ENCODE measurements at regions not wholly inside any gene's neighbourhood (a gene's known extent, or its start where the extent isn't known, plus 50 kb on each side); places are given as distances from the start of the nearest gene placed in this dataset.

GRCh38 chr2:173822889-173823542 lies 142.2 kb downstream of the SP3 start:
- DNase-seq (ENCODE audit: low spot score): no peak

GRCh38 chr2:173823543-173823939 lies 141.6 kb downstream of the SP3 start:
- DNase-seq (ENCODE audit: low spot score): no peak

DNA sequence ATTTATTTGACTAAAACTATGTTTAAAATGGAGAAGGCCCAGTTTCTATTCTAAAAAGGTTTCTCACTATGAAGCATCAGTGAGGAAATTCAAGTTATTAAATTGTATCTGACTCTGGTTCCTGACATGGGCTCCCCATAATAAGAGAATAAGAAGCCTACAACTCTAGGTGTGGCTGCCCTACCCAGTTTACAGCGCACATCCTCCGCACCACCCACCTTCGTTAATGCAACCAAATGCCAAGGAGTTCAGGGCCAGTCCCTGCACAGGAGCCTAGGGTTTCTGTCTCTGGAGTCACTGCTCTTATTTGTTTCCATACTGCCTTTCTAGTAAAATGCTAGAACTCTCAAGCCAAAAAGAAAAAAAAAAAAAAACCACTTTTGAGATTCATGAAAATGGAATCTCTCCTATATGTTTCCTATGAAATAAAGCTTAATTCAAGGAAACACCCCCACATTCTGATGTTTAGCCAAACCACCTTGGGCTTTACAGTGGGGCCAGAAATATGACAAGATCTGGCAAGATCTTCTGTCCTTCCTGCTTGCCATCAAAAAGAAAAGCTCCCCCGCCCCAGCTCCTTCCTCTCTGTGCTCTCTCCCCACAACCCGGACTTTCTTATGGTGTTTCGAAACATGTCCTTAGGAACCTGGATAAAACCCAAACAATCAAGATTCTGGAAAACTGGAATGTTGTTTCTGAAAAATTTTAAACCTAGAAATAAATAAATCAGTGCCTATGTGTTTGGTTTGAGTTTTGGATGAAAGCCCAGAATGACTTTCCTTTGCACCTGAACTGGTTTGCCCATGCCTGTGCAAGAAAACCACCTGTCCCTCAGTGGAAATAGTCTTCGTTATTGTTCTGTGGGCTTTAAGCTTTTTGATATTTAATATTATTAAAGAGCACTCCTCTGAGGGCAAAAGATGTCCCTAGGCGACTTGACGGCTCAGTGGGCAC lies 136.7 kb downstream of the SP3 start:
- no peak for DNase-seq (ENCODE audit: low spot score)

DNA sequence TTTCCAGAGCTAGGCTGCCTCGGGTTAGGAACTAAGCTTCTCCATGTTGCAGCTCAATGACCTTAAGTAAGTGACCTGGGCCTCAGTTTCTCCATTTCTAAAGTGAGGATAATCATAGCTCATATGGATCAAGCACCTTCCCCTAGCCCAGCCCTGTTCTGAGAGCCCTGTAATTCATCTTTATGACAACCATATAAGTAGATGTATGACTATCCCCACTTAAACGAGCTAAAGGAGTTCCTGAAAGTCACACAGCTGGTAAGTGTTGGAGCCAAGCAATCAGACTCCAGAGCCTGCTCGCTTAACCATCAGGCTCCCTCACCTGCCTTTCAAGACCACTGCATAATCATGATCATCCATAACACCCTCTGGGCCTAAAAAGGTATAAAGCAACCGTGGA lies 135.4 kb downstream of the SP3 start:
- no peak for DNase-seq (ENCODE audit: low spot score)

DNA sequence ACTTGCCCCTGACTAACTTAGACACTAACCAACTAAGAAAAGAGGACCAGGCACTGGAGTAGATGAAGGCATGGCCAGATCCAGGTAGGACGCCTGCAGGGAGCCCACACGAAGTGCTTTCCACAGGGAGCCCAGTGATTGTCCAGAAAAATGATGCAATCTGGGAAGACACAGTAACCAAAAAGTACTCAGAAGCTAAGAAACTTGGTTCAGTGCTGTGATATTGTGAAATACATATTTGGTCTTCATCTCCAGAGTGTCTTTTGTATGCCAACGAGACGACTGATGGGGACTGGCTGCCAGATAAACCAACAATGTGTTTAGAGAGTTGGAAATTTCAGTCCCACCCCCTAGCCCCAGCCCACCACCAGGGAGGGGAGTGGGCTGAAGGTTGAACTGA lies 135.0 kb downstream of the SP3 start:
- no peak for DNase-seq (ENCODE audit: low spot score)

DNA sequence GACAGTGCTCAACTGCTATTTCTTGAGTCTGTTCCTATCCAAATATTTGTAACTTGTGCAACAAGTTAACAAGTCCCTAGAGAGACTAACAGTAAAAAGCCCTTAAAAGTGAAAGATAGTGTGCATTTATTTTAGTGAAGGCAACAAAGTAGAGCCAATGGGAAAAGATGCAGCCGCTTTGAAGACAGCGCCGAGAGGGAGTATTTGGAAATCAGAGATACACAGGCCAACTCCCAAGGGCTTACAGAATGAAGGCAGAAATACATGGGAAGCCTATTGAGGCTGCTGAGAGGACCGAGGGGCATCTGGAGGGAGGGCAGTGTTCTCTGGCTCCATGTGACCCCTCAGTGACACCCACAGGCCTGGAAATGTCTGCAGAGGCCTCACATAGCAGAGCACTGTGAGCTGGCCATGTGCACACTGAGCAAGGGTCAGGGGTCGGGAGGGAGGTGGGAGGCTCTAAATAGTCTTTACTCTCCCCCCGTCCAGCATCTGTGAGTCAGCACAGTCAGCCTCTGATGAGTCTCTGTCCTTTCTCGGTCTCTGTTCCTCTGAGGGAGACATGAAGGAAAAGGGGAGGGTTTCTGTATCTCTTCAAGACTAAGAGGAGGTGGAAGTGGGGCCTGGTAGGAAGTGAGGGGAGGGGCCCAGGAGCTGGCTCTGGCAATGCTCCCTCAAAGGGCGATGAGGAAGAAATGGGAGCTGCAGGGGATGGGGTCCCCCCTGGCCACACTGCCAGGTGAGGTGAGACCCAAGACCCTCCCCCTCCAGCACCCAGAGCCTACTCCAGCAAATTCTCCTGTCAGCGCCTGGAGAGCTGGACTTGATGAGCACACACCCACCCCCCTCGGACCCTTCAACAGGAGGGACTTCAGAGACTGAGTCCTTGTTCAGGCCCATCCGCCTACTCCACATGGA lies 133.6 kb downstream of the SP3 start:
- DNase-seq (ENCODE audit: low spot score): peak; percentile 7

DNA sequence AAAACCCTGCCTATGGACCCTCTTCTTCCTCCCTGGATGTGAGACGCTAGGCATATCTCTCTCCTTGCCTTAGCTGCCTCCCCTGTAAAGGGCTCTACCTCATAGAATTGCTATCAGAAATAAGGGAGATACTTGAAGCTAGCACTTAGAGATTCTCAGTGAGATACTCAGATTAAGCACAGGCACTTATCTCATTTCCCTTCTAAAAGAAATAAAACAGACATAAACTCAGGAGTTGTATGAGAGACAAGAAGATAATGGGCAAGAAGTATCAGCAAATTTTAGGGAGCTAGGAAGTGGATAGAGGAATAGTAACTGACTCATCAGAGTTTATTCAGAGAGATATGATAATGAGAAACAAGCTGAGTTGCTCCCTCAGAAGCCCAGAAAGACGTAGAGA lies 131.0 kb downstream of the SP3 start:
- DNase-seq (ENCODE audit: low spot score): no peak

DNA sequence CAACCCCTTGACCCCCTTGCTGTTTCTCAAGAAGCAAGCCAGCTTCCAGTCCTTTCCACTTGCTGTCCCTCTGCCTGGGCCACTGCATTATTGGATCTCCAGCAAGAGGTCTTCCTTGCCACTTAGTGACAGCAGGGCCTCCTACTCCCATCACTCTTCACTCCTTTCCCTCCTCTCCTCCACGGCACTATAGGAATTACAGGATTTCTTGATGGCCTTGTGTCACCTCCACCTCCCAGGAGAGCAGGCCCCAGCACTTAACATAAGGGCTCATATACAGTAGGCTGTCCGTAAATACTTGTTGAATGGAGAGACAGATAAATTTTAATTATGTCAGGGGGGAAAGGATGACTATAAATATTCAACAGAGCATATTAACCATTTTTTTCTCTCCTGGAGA lies 129.4 kb downstream of the SP3 start:
- no peak for DNase-seq (ENCODE audit: low spot score)

DNA sequence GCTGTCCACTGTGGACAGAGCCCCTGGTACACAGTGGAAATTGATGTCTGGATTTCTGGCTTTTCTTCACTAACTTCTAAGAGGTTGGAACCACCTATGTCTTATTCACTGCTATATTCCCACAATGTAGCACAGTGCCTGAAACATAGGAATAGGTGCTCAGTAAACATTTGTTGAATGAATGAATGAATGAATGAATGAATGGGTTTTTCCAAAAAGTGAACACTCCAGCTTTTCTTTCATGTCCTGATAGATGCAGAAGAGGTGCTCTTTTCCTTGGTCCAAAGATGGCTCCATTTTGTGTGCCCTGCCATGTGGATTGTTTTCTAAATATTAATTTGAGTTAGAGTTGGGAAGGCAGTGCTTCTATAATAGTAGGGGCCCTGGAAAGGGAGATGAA lies 124.1 kb downstream of the SP3 start:
- no peak for DNase-seq (ENCODE audit: low spot score)

GRCh38 chr2:173843526-173843925 lies 121.6 kb downstream of the SP3 start:
- DNase-seq (ENCODE audit: low spot score): no peak

DNA sequence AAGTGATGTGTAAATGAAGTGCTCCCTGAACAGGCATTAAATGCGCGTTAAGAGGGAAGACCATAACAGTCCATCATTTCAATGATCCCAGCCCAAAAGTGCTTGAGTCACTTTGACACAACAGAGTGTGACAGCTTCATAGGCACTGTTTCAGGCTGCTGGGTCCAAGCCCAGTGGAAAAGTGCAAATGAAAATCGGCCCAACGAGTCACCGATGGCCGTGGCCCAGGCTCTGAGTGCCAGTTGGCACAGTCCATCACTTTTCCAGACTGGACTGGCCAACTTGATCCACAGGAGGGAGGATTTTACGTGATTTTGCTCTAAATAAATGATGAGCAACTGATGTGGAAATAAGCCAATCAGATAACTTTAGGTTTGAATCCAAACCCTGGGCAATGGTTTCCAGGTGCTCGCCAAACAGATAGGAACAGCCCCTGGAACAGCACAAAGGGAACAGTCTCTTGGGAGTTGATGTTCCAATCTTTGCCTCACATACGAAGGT lies 114.0 kb downstream of the SP3 start:
- no peak for DNase-seq (ENCODE audit: low spot score)

DNA sequence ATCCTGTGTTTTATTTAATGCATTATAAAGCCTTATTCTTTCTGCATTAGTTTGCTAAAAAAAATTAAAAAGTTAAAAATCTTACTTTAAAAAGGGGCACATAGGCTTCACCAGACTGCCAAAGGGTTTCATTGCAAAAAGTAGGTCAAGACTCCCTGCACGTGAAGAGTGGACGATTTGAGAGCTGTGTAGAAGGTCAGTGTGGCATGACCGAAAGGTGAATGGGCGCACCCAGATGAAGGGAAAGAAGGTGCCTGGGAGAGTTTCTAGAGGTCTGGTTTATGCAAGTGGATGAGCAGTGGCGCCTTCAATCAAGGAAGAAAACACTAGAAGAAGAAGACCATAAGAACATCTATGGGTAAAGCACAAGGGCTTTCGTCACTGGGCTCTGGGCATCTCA lies 111.0 kb downstream of the SP3 start:
- no peak for DNase-seq (ENCODE audit: low spot score)

- no peak for DNase-seq (ENCODE audit: low spot score)
Observed at GRCh38 chr2:173854840-173855239, 110.3 kb downstream of the SP3 start.

- DNase-seq (ENCODE audit: low spot score): no peak
Observed at GRCh38 chr2:173855661-173856060, 109.5 kb downstream of the SP3 start.
